HCT116 (cell line): ENCODE measurements at regions not wholly inside any gene's neighbourhood (a gene's known extent, or its start where the extent isn't known, plus 50 kb on each side); places are given as distances from the start of the nearest gene placed in this dataset.

Experiments
- ATAC-seq: fragments of 200-7000 bp; cut with Tn5 transposase; 2 replicates; pipeline ENCODE4 v1.9.1; 2020; ENCODE audit warnings: mild to moderate bottlenecking, moderate library complexity
- BruUV-seq: library from RNA; stranded (reverse); fragments of 400-500 nt; replicated peaks from 2 replicates; lab custom pipeline; 2021; lab: Mats Ljungman, UMichigan
- CTCF ChIA-PET: fragments of 300-600 bp; sonication (Branson Sonifier 250); formaldehyde crosslinking; loops from one replicate; lab custom pipeline; 2021; ENCODE audit warnings: antibody characterized with exemption; lab: Charles Lee
- POLR2A ChIA-PET: fragments of 300-600, 350-600 bp; sonication (Branson Sonifier 250); formaldehyde crosslinking; loops from one replicate; lab custom pipeline; 2021; ENCODE audit warnings: antibody characterized with exemption; lab: Charles Lee
- RAD21 ChIA-PET, 2 experiments: fragments of 300-600 bp; sonication (Branson Sonifier 250); formaldehyde crosslinking; loops; one replicate each; lab custom pipeline; 2023; ENCODE audit warnings: low total read pairs in 2 of 2; ENCODE audit not compliant: uncharacterized antibody in 2 of 2, unreplicated experiment in 2 of 2, low non-redundant PET in 1 of 2; lab: Charles Lee
- DNase-seq: peaks from one replicate; pipeline ENCODE4 v3.0.0-alpha.2; 2010; ENCODE audit warnings: low read depth, low spot score
- H2AFZ ChIP-seq: fragments of 200-600 bp; shearing (Covaris generic), sonication (generic); 2 replicates; pipeline ENCODE4 v1.6.1; 2017; ENCODE audit warnings: low read depth, mixed run types, mixed read lengths, antibody characterized with exemption, low read length; ENCODE audit not compliant: poor library complexity, severe bottlenecking
- H3K27ac ChIP-seq: 2 replicates; pipeline ENCODE4 v1.5.1; 2012; ENCODE audit warnings: low read depth, low read length
- H3K27me3 ChIP-seq: fragments of 200-600 bp; sonication (generic); 2 replicates; pipeline ENCODE4 v1.6.1; 2016; ENCODE audit warnings: mixed run types, low read length, mixed read lengths; ENCODE audit not compliant: insufficient read depth
- H3K36me3 ChIP-seq, 2 experiments: fragments of 200-500 bp in 1 of 2; fragments of 200-600 bp in 1 of 2; sonication (Bioruptor generic) in 1 of 2; sonication (generic) in 1 of 2; 2 replicates each; pipeline versions ENCODE4 v1.5.1 to v1.6.1; 2014 to 2016; ENCODE audit warnings: low read length in 2 of 2, inconsistent platforms in 1 of 2, mixed read lengths in 1 of 2, mixed run types in 1 of 2; ENCODE audit not compliant: insufficient read depth in 2 of 2, control insufficient read depth in 1 of 2
- H3K4me1 ChIP-seq, 2 experiments: fragments of 200-600 bp in 1 of 2; sonication (generic) in 1 of 2; 2 replicates each; pipeline versions ENCODE4 v1.5.1 to v1.6.1; 2012 to 2017; ENCODE audit warnings: low read length in 2 of 2, inconsistent platforms in 1 of 2, mild to moderate bottlenecking in 1 of 2, mixed read lengths in 1 of 2, mixed run types in 1 of 2, moderate library complexity in 1 of 2; ENCODE audit not compliant: insufficient read depth in 2 of 2, control insufficient read depth in 1 of 2
- H3K4me2 ChIP-seq: fragments of 200-600 bp; sonication (generic); 2 replicates; pipeline ENCODE4 v1.6.1; 2017; ENCODE audit warnings: mixed run types, low read length, mixed read lengths
- H3K4me3 ChIP-seq, 2 experiments: fragments of 200-600 bp in 1 of 2; sonication (generic) in 1 of 2; replicated peaks in 1 of 2; 2 replicates each; pipeline ENCODE4 v1.5.1; 2011 to 2016; ENCODE audit warnings: low read length in 2 of 2, control low read depth in 1 of 2, low read depth in 1 of 2, mild to moderate bottlenecking in 1 of 2, mixed read lengths in 1 of 2, mixed run types in 1 of 2
- H3K79me2 ChIP-seq: fragments of 200-600 bp; sonication (generic); 2 replicates; pipeline ENCODE4 v1.6.1; 2017; ENCODE audit warnings: mild to moderate bottlenecking, mixed run types, low read length, moderate library complexity, mixed read lengths; ENCODE audit not compliant: insufficient read depth
- H3K9ac ChIP-seq: fragments of 200-600 bp; sonication (generic); 2 replicates; pipeline ENCODE4 v1.6.1; 2016; ENCODE audit warnings: low read length, mixed read lengths
- H3K9me2 ChIP-seq: fragments of 200-600 bp; sonication (generic), shearing (Covaris generic); 2 replicates; pipeline ENCODE4 v1.6.1; 2017; ENCODE audit warnings: mixed run types, mild to moderate bottlenecking, moderate library complexity; ENCODE audit not compliant: insufficient read depth
- H3K9me3 ChIP-seq, 2 experiments: fragments of 200-500 bp in 1 of 2; fragments of 200-600 bp in 1 of 2; sonication (Bioruptor generic) in 1 of 2; sonication (generic) in 1 of 2; 2 replicates each; pipeline ENCODE4 v1.6.1; 2014 to 2017; ENCODE audit warnings: low read length in 2 of 2, mixed read lengths in 2 of 2, inconsistent platforms in 1 of 2, low read depth in 1 of 2, mild to moderate bottlenecking in 1 of 2, mixed run types in 1 of 2, moderate library complexity in 1 of 2; ENCODE audit not compliant: control insufficient read depth in 1 of 2, insufficient read depth in 1 of 2
- H4K20me1 ChIP-seq: fragments of 200-600 bp; sonication (generic), shearing (Covaris generic); 2 replicates; pipeline ENCODE4 v1.6.1; 2017; ENCODE audit warnings: mixed run types, mild to moderate bottlenecking, moderate library complexity; ENCODE audit not compliant: insufficient read depth
- ATF3 ChIP-seq: IDR thresholded peaks from 2 replicates; pipeline ENCODE4 v1.6.1; 2012
- CBX3 ChIP-seq: IDR thresholded peaks from 2 replicates; pipeline ENCODE4 v1.6.1; 2012; ENCODE audit warnings: low read depth
- CEBPB ChIP-seq: IDR thresholded peaks from 2 replicates; pipeline ENCODE4 v1.6.1; 2012; ENCODE audit warnings: low read depth
- CTCF ChIP-seq, 3 experiments: fragments of 200-600 bp in 1 of 3; sonication (generic) in 1 of 3; IDR thresholded peaks in 2 of 3; conservative IDR thresholded peaks in 1 of 3; 2 replicates each; pipeline ENCODE4 v1.5.1; 2012 to 2017; ENCODE audit warnings: low read depth in 2 of 3, low read length in 2 of 3, antibody characterized with exemption in 1 of 3, borderline replicate concordance in 1 of 3, control low read depth in 1 of 3, mild to moderate bottlenecking in 1 of 3, mixed read lengths in 1 of 3, mixed run types in 1 of 3, moderate library complexity in 1 of 3; ENCODE audit not compliant: insufficient read depth in 1 of 3
- EGR1 ChIP-seq: IDR thresholded peaks from 2 replicates; pipeline ENCODE4 v1.6.1; 2012; ENCODE audit warnings: low read depth
- ELF1 ChIP-seq: IDR thresholded peaks from 2 replicates; pipeline ENCODE4 v1.6.1; 2012; ENCODE audit warnings: low read depth, borderline replicate concordance
- EZH2 ChIP-seq: fragments of 200-600 bp; sonication (generic); IDR thresholded peaks from 2 replicates; pipeline ENCODE4 v1.6.1; 2017; ENCODE audit warnings: antibody characterized with exemption, mixed run types
- EZH2phosphoT487 ChIP-seq: fragments of 200-600 bp; IDR thresholded peaks from 2 replicates; pipeline ENCODE4 v1.6.1; 2018; ENCODE audit warnings: antibody characterized with exemption, borderline replicate concordance
- FOSL1 ChIP-seq: IDR thresholded peaks from 2 replicates; pipeline ENCODE4 v1.6.1; 2012; ENCODE audit warnings: low read depth
- JUND ChIP-seq: IDR thresholded peaks from 2 replicates; pipeline ENCODE4 v1.6.1; 2012
- MAX ChIP-seq: IDR thresholded peaks from 2 replicates; pipeline ENCODE4 v1.6.1; 2012
- POLR2A ChIP-seq: IDR thresholded peaks from 2 replicates; pipeline ENCODE4 v1.7.0; 2011; ENCODE audit warnings: borderline replicate concordance; ENCODE audit not compliant: insufficient read depth, insufficient read length; ENCODE audit errors: extremely low read depth
- POLR2AphosphoS5 ChIP-seq: IDR thresholded peaks from 2 replicates; pipeline ENCODE4 v1.6.1; 2011; ENCODE audit warnings: mild to moderate bottlenecking, low read depth, low read length, moderate library complexity
- REST ChIP-seq: IDR thresholded peaks from 2 replicates; pipeline ENCODE4 v1.6.1; 2012; ENCODE audit warnings: low read depth
- SIN3A ChIP-seq: IDR thresholded peaks from 2 replicates; pipeline ENCODE4 v1.6.1; 2012; ENCODE audit warnings: low read depth
- SRF ChIP-seq: IDR thresholded peaks from 2 replicates; pipeline ENCODE4 v1.6.1; 2012; ENCODE audit warnings: low read depth
- TCF7L2 ChIP-seq: IDR thresholded peaks from 2 replicates; pipeline ENCODE4 v1.7.0; 2011; ENCODE audit warnings: borderline replicate concordance, inconsistent platforms; ENCODE audit not compliant: insufficient read depth, insufficient read length; ENCODE audit errors: extremely low read depth
- YY1 ChIP-seq: IDR thresholded peaks from 2 replicates; pipeline ENCODE4 v1.6.1; 2011; ENCODE audit warnings: low read length, low read depth, moderate library complexity, mild to moderate bottlenecking; ENCODE audit not compliant: insufficient replicate concordance; ENCODE audit errors: extremely low read depth
- ZBTB33 ChIP-seq: IDR thresholded peaks from 2 replicates; pipeline ENCODE4 v1.6.1; 2011; ENCODE audit warnings: mild to moderate bottlenecking, low read length, moderate library complexity; ENCODE audit not compliant: insufficient replicate concordance; ENCODE audit errors: extremely low read depth
- intact Hi-C: fragments of 100-400 bp; cut with micrococcal nuclease; formaldehyde crosslinking; loops from 2 replicates; pipeline ENCODE4 v1.10.0; 2022

GRCh38 chr2:66283787-66284186 lies 151.1 kb upstream of the MEIS1 start:
- no peaks in the 10 kb centered on the region for H3K4me1 ChIP-seq
- no peak overlapping the region for H3K27ac ChIP-seq
- no peaks in the 10 kb centered on the region for H3K27me3 ChIP-seq
- no peak for DNase-seq
- no peak overlapping the region for H3K4me3 ChIP-seq
- H3K9me3 ChIP-seq = no peaks in the 10 kb centered on the region
- no peaks in the 10 kb centered on the region for H3K36me3 ChIP-seq
- ATAC-seq = no peak
- RAD21 ChIA-PET = no interaction called here
- POLR2A ChIA-PET = no interaction called here
- H3K79me2 ChIP-seq = no peaks in the 10 kb centered on the region
- no peak overlapping the region for H3K4me2 ChIP-seq
- no peak overlapping the region for H2AFZ ChIP-seq
- no TSS peak for BruUV-seq
- no peaks in the 10 kb centered on the region for H4K20me1 ChIP-seq
- CTCF ChIA-PET = no interaction called here
- no peak for TF ChIP-seq CBX3
- no peak for TF ChIP-seq SIN3A
- no peak for TF ChIP-seq EZH2phosphoT487
- no peak for TF ChIP-seq YY1
- no peak for TF ChIP-seq REST
- TF ChIP-seq SRF = no peak
- TF ChIP-seq ELF1 = no peak
- no peak for TF ChIP-seq CTCF (IDR thresholded peaks at IDR 0.05 in 2 of 3, conservative IDR thresholded peaks at IDR 0.05 in 1 of 3; ENCODE audit: borderline replicate concordance in 1 of 3, insufficient read depth in 1 of 3, low read depth in 2 of 3, low read length in 2 of 3)
- TF ChIP-seq POLR2AphosphoS5 = no peak
- no peak for TF ChIP-seq EZH2
- TF ChIP-seq ZBTB33 = no peak
- no peak for TF ChIP-seq TCF7L2
- no peak for TF ChIP-seq JUND
- no peak for TF ChIP-seq EGR1
- no peak for TF ChIP-seq ATF3
- TF ChIP-seq POLR2A = no peak
- no peak for TF ChIP-seq CEBPB
- no peak for TF ChIP-seq MAX
- TF ChIP-seq FOSL1 = no peak
- no peaks in the 10 kb centered on the region for H3K9me2 ChIP-seq
- intact Hi-C loops = no loop called here
- no peak overlapping the region for H3K9ac ChIP-seq
